ENCODE measurements at regions not wholly inside any gene's neighbourhood (a gene's known extent, or its start where the extent isn't known, plus 50 kb on each side); places are given as distances from the start of the nearest gene placed in this dataset.
"Not testable (repeated sequence)": the region's sequence is repeated elsewhere in the genome, so short reads cannot be mapped to it uniquely, and the experiment has no call there.

DNA sequence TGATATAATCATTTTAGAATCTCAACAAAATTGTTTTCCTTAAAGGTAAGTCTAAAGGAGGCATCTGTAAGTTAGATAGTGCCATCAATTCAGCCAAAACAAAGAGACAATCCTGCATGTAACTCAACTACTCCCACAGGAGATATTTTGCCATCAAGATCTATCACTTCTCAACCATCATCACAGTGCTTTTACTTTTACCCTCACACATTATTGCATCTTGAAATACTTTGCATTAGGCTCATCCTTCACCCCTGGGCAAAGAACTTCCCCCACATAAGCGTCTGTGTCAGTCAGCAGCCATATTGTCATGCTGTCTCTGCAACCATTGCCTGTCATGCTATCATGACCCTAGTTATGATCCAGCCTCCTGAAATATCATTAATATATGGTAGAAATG lies 54.9 kb upstream of the NLGN1 start:
- DNase-seq, result no peak

DNA sequence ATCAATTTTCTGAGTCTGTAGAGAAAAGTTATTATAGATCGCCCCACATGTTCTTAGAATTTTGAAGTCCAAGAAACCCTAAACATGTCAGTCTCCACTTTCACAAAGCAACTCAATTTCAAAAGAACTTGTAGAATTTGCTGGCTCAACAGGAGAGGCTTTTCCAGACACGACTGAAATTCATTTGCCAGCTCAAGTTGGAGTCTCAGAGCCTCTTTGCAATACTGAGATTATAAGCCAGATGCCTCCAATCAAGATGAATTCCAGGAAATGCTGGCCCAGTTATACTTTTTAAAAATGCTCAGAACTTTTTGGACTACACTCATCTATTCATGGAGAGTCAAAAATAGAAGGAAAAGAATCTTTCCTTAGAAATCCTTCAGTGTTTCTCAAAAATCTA lies 56.9 kb upstream of the NLGN1 start:
- DNase-seq, result no peak

DNA sequence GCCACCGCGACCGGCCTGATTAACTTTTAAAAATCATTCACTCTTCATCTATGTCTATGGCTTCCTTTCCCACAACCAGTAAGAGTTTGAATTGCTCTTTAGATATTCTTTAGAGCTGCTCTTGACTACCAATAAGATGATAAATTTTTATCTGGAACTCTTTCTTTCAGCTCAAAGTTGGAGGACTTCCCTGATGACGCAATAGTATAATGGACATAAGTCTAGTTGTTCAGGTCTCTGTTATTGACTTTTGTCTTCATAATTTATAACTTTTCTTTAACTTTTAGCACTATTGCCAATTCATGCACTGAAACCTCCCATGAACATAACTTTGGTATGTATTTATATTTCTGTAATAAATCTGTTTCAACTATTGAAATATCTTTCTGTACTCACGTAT lies 61.3 kb upstream of the NLGN1 start:
- DNase-seq, result no peak

- no peak for DNase-seq
Measured at GRCh38 chr3:173306110-173306509, 91.4 kb upstream of the NLGN1 start.

GRCh38 chr3:173304182-173304800 lies 93.3 kb upstream of the NLGN1 start:
- DNase-seq, result no peak

DNA sequence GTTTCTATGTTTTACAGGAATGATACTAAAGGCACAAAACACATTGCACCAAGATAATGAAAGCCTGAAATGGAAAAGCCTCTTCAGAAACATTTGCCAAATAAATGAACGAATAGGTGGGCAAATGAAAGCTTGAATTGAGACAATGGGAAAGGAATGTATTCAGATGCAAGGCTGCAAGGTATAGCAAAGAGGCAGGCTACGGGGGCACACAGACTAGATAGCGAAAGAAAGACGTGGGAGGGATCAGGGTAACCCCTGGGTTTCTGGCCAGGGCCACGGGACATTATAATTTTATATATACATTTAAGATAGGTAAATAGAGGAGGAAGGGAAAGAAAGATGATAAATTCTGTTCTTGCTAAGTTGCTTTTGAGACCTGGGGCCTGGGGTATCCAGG lies 95.9 kb upstream of the NLGN1 start:
- DNase-seq, result no peak

DNA sequence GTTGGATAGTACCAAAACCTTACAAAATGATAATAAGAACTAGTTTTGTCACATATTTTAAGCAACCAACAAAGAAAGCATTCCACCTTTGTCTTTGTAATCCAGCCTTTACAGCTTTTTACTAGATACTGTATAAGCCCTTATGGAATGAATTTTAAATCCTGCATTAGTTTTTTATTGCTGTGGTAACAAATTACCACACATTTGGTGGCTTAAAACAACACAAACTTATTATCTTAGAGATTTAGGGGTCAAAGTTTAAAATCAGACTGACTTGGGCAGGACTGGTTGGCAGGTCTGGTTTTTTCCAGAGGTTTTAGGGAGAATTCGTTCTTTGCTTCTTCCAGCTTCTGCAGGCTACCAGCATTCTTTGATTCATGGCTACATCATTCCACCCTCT lies 108.5 kb upstream of the NLGN1 start:
- no peak for DNase-seq

GRCh38 chr3:173287361-173287760 lies 110.2 kb upstream of the NLGN1 start:
- DNase-seq, result no peak

DNA sequence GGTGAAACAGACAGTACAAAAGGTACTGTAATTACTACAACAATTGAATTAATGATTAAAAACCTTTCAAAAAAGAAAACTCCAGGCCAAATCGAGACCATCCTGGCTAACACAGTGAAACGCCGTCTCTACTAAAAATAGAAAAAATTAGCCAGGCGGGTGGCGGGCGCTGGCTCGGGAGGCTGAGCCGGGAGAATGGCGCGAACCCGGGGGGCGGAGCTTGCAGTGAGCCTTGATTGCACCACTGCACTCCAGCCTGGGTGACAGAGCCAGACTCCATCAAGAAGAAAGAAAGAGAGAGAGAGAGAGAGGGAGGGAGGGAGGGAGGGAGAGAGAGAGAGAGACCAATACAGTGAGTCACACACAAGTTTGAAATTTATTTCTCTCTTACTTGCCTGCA lies 111.0 kb upstream of the NLGN1 start:
- DNase-seq, result not testable (repeated sequence)

GRCh38 chr3:173284301-173284700 lies 113.2 kb upstream of the NLGN1 start:
- no peak for DNase-seq

DNA sequence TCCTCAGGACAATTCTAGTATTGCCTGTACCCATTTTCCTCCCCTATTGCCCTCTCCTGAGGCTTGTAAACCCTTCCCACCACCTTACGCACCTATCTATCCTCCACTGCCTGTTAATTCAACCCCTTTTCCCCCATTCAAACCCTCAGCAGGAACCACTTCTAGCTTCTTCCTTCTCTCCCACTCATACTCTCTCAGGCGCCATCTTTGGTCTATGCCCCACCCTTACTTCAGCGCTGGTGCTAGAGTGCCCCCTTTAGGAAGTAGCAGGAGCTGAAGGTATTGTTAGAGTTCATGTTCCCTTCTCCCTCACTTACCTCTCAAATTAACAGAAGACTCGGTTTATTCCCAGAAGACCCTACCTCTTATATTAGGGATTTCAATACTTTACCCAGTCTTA lies 121.8 kb upstream of the NLGN1 start:
- peak; percentile 13 for DNase-seq

DNA sequence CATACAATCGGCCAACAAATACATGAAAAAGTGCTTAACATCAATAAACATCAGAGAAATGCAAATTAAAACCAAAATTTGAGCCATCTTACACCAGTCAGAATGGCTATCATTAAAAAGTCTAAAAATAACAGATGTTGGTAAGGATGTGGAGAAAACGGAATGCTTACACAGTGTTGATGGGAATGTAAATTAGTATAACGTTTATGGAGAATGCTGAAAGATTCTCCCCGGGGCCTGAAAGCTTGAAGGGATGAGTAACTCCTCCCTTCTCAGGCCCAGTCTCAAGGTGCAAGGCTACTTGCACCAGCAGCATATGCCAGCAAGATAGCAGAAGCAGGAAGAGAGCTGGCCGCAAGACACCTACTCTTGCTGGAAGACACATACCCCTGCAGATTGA lies 123.7 kb upstream of the NLGN1 start:
- DNase-seq, result no peak

DNA sequence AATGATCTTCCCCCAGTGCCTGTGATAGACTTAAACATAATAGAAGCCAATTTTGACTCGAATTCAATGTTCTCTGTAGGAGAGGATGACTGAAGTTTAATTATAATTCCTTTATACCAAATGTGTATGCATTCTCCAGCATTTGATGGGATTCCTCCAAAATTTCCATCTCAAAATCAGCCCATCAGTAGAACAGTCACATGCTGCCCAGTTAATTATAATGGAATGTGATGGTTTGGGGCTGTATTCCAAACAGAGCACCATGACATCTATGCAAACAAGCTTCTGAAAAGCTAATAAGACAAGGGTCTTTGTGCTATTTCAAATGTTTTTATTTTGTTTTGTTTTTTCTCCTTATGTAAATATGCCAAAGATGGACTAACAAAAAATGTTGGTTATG lies 127.7 kb upstream of the SPATA16 start:
- DNase-seq, result no peak

DNA sequence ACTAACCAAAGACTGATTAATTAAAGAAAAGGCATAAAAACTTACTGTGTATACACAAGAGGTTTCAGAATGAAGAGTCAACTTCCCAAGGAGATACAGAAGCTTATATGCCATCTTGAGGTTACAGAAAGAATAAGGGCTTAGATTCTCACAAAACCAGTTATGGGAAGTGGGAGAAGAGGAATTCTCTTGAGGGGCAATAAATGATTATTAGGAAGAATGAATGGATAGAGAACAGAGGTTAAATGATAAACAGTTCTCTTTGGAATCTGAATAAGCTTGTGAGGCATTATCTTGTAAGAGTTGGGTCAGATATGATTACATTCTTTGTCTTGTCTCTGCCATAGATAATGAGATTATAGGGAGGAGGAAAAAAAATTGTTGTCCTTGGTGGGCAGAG lies 126.7 kb upstream of the SPATA16 start:
- no peak for DNase-seq

- no peak for DNase-seq
Measured at GRCh38 chr3:173266441-173266840, 125.4 kb upstream of the SPATA16 start.

DNA sequence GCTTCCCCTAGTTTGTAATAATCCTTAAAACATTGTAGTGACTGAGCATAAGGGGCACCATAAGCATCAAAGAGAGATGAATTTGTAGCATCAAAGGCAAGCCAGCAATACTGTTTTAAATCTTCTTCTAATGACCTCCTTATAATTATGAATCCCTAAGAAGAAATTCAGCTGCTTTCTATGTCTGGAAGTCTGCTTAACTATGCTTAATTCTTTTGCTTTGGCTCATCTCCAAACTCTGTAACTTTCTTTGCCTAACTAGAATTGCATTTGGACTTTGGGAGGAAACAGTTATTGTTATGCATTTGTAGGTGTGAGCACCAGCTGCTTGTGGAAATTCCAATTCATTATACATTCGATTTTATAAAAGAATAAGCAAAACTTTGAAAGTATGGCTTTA lies 117.7 kb upstream of the SPATA16 start:
- DNase-seq, result no peak

DNA sequence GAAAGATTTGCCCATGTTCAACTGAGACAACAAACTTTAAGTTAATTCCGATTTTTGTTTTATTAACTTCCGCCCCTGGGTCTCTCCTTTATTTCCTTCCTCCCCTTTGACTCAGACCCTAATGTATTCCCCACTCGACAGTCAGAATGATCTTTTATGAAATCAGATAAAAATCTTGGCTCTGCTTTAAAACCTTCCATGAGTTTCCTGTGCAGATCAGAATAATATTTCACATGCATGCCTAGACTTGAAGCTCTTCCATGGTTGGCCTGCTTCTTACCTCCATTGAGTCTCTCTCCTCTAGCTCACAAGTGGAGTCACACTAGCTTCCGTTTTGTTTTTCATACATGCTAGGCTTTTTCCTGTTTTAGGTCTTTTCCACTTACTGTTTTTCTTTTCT lies 116.8 kb upstream of the SPATA16 start:
- DNase-seq, result no peak

- no peak for DNase-seq
Measured at GRCh38 chr3:173255555-173255954, 114.5 kb upstream of the SPATA16 start.

DNA sequence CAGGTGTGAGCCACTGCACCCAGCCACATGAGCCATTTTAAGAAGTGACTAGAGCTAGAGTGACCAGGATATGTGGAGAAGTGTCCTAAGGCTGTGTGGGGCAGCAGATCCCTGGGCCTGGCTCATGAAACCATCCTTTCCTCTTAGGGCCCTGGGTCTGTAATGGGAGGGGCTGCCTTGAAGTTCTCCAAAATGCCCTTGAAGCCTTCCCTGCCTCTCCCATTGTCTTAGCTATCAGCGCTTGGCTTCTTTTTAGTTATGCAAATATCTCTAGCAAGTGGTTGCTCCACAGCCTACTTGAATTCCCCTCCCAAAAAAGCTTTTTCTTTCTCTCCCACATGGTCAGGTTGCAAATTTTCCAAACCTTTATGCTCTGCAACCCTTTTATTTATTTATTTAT lies 112.4 kb upstream of the SPATA16 start:
- DNase-seq, result no peak

- no peak for DNase-seq
Measured at GRCh38 chr3:173249457-173249856, 108.4 kb upstream of the SPATA16 start.

DNA sequence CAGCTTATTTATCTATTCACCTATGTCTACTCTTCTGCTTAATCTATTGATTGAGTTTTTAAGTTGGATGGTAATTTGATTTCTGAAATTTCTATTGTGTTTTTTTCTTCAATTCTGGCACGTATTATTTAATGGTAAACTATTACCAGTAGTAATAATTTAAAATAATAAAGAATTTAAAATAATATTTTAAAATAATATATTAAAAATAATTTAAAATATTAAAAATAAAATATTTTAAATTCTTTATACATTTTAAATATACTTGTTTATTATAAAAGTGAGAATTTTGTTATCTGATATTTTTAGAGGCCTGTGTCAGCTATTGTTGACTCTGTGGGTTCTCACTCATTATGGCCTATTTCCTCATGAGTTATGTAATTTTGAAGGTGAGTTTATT lies 100.7 kb upstream of the SPATA16 start:
- no peak for DNase-seq

- no peak for DNase-seq
Measured at GRCh38 chr3:173238091-173238490, 97.1 kb upstream of the SPATA16 start.

DNA sequence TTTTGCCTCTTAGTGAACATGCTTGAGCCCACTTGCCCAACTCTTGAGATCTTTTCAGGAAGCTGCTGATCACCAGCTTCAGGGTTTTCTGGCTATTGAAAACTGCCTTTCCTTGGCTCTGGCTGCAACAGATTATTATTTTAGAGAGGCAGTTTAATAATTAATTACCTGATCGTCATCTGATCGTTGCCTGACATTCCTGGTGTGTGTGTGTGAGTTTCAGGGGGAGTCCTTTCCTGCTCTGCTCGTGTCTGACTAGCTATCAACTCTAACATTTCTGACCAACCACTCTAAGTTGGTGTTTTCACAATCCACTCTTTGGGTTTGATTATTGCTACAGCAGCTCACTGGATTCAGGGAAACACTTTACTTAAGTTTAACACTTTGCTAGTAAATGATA lies 84.3 kb upstream of the SPATA16 start:
- no peak for DNase-seq

- no peak for DNase-seq
Measured at GRCh38 chr3:173221010-173221409, 80.0 kb upstream of the SPATA16 start.

- no peak for DNase-seq
Measured at GRCh38 chr3:173217127-173217526, 76.1 kb upstream of the SPATA16 start.

DNA sequence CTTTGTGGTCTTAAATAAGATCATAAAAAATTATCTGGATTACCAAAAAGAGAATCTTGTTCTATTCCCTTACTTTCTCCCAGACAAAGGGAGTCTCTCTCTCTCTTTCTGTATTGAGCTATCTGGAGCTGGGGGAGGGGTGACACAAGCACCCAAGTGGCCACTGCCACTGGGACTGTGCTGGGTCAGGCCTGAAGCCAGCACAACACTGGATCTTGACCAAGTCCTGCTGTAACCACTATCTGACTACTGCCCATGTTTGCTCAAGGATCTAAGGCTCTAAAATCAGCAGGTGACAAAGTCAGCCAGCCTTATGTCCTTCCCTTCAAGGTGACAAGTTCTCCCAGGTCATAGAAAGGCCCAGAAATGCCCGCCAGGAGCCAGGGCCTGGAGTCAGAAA lies 75.0 kb upstream of the SPATA16 start:
- no peak for DNase-seq

All from activated CD4-positive, alpha-beta T cell treated with anti-CD3 and anti-CD28 coated beads for 48 hours (primary cell).